ENCODE measurements at regions not wholly inside any gene's neighbourhood (a gene's known extent, or its start where the extent isn't known, plus 50 kb on each side); places are given as distances from the start of the nearest gene placed in this dataset.
A peak's percentile ranks its signal among the peaks of the same experiment; 100 is the strongest.
"Not testable (repeated sequence)": the region's sequence is repeated elsewhere in the genome, so short reads cannot be mapped to it uniquely, and the experiment has no call there.

GRCh38 chr4:140244328-140244727 is 90.3 kb upstream of the MAML3 start:
- no peak for DNase-seq

- DNase-seq = peak; percentile 61
Measured at GRCh38 chr4:140243278-140243753, 89.3 kb upstream of the MAML3 start.

- no peak for DNase-seq
Measured at GRCh38 chr4:140242357-140243277, 88.6 kb upstream of the MAML3 start.

GRCh38 chr4:140240237-140240636 is 86.3 kb upstream of the MAML3 start:
- no peak for DNase-seq

GRCh38 chr4:140239311-140239710 is 85.3 kb upstream of the MAML3 start:
- peak; percentile 44 for DNase-seq

- DNase-seq = peak; percentile 89
Measured at GRCh38 chr4:140238351-140239056, 84.5 kb upstream of the MAML3 start.

- DNase-seq = peak; percentile 88
Measured at GRCh38 chr4:140237616-140238350, 83.8 kb upstream of the MAML3 start.

- no peak for DNase-seq
Measured at GRCh38 chr4:140236654-140237169, 82.7 kb upstream of the MAML3 start.

GRCh38 chr4:140234697-140235060 is 80.7 kb upstream of the MAML3 start:
- no peak for DNase-seq

- DNase-seq = no peak
Measured at GRCh38 chr4:140233791-140234696, 80.1 kb upstream of the MAML3 start.

- no peak for DNase-seq
Measured at GRCh38 chr4:140229881-140230280, 75.9 kb upstream of the MAML3 start.

- DNase-seq = no peak
Measured at GRCh38 chr4:140227286-140227685, 73.3 kb upstream of the MAML3 start.

GRCh38 chr4:140223056-140223810 is 69.2 kb upstream of the MAML3 start:
- DNase-seq = no peak

GRCh38 chr4:140222171-140222570 is 68.2 kb upstream of the MAML3 start:
- DNase-seq = no peak

- no peak for DNase-seq
Measured at GRCh38 chr4:140220058-140220457, 66.1 kb upstream of the MAML3 start.

GRCh38 chr4:140219567-140219966 is 65.6 kb upstream of the MAML3 start:
- DNase-seq = no peak

- DNase-seq = not testable (repeated sequence)
Measured at GRCh38 chr4:140219070-140219469, 65.1 kb upstream of the MAML3 start.

- DNase-seq = no peak
Measured at GRCh38 chr4:140213749-140214148, 59.8 kb upstream of the MAML3 start.

GRCh38 chr4:140213116-140213515 is 59.1 kb upstream of the MAML3 start:
- DNase-seq = no peak

GRCh38 chr4:140212646-140213045 is 58.7 kb upstream of the MAML3 start:
- DNase-seq = no peak

GRCh38 chr4:140212194-140212593 is 58.2 kb upstream of the MAML3 start:
- DNase-seq = no peak

Measured in NCI-H1436 (cell line).